Left renal pelvis (tissue), 4 donors: ENCODE measurements at regions not wholly inside any gene's neighbourhood (a gene's known extent, or its start where the extent isn't known, plus 50 kb on each side); places are given as distances from the start of the nearest gene placed in this dataset.
"Not testable (repeated sequence)": the region's sequence is repeated elsewhere in the genome, so short reads cannot be mapped to it uniquely, and the experiment has no call there.

Experiments
- DNase-seq, 4 donors: peaks; one replicate each; pipeline ENCODE4 v3.0.0-alpha.2; 2013; ENCODE audit warnings: low read depth in 4 of 4, low spot score in 3 of 4

DNA sequence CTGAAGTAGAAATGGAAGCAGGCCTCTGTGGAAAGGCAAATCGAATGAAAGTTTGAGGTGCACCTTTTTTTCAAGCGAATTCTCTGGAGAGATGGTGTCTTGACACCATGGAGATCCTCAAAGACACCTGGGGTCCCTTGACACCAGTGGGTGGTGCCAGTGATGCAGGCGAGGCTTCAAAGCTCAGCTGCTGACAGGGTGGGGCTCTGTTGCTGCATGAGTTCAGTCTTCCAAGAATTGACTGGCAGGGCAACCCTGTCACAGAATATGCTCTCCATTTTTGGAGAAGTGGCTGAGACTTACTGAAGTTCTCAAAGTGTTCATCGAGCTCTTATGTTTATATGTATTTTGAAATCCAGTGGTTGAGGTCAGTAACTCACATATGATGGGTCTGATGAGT, 1741.6 kb downstream of the SPATA31A7 start:
- DNase-seq = not testable (repeated sequence)

DNA sequence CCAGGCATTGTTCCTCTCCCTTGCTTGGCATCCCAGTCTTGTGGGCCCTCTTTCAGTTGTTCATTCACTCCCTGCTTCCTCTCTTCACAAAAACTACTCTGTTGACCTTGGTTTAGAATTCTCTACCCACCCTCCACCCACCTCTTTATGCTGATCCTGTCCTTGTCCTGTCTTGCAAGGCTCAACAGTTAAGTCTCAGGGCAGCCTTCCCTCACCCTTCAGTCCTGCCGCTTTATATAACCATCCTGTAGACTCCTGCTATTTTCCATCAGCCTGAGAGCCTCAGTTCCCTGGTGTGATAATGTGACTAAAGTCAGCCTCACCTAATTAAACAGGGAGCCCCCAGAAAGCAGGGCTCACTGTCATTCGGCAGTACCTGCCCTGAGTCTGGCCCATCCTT, 1763.0 kb downstream of the SPATA31A7 start:
- DNase-seq = not testable (repeated sequence)
